ENCODE measurements at regions not wholly inside any gene's neighbourhood (a gene's known extent, or its start where the extent isn't known, plus 50 kb on each side); places are given as distances from the start of the nearest gene placed in this dataset.

DNA sequence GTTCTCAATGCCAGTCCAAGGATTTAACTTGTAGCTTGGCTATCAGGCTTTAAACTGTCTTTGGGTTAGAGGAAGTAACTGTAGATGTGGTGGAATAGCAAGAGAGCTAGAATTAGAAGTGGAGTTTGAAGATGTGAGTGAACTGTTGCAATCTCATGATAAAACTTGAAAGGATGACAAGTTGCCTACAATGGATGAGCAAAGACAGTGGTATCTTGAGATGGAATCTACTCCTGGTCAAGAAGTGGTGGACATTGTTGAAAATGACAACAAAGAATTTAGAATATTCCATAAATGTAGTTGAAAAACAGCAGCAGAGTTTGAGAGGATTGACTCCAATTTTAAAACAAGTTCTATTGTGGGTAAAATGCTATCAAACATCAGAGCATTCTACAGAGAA is 199.0 kb downstream of the DUSP6 start:
- TF ChIP-seq, protein P1, sequence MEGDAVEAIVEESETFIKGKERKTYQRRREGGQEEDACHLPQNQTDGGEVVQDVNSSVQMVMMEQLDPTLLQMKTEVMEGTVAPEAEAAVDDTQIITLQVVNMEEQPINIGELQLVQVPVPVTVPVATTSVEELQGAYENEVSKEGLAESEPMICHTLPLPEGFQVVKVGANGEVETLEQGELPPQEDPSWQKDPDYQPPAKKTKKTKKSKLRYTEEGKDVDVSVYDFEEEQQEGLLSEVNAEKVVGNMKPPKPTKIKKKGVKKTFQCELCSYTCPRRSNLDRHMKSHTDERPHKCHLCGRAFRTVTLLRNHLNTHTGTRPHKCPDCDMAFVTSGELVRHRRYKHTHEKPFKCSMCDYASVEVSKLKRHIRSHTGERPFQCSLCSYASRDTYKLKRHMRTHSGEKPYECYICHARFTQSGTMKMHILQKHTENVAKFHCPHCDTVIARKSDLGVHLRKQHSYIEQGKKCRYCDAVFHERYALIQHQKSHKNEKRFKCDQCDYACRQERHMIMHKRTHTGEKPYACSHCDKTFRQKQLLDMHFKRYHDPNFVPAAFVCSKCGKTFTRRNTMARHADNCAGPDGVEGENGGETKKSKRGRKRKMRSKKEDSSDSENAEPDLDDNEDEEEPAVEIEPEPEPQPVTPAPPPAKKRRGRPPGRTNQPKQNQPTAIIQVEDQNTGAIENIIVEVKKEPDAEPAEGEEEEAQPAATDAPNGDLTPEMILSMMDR (IDR thresholded peaks at IDR 0.05) = no peak
- no peak for TF ChIP-seq EP300 (IDR thresholded peaks at IDR 0.05)
- no peak for TF ChIP-seq POLR2A (IDR thresholded peaks at IDR 0.05)

Data from ovary (tissue), 3 donors.